ENCODE measurements at regions not wholly inside any gene's neighbourhood (a gene's known extent, or its start where the extent isn't known, plus 50 kb on each side); places are given as distances from the start of the nearest gene placed in this dataset.

- no peak for TF ChIP-seq CTCF (conservative IDR thresholded peaks at IDR 0.05; ENCODE audit: low read depth, low read length)
- no peak overlapping the region for H3K4me3 ChIP-seq (ENCODE audit: low read depth, low read length)
- no peak for DNase-seq (ENCODE audit: low read depth)
These were observed 570.9 kb downstream of the MID1IP1 start for GRCh38 chrX:39372115-39372514.

- no peak for TF ChIP-seq CTCF (conservative IDR thresholded peaks at IDR 0.05; ENCODE audit: low read depth, low read length)
- H3K4me3 ChIP-seq (ENCODE audit: low read depth, low read length), result no peak overlapping the region
- DNase-seq (ENCODE audit: low read depth), result no peak
These were observed 575.9 kb downstream of the MID1IP1 start for GRCh38 chrX:39377157-39377556.

- no peak for DNase-seq (ENCODE audit: low read depth)
- TF ChIP-seq CTCF (conservative IDR thresholded peaks at IDR 0.05; ENCODE audit: low read depth, low read length), result no peak
- H3K4me3 ChIP-seq (ENCODE audit: low read depth, low read length), result no peak overlapping the region
These were observed 576.5 kb downstream of the MID1IP1 start for GRCh38 chrX:39377773-39378172.

GRCh38 chrX:39381422-39381821 lies 580.2 kb downstream of the MID1IP1 start:
- DNase-seq (ENCODE audit: low read depth), result no peak
- H3K4me3 ChIP-seq (ENCODE audit: low read depth, low read length), result no peak overlapping the region
- no peak for TF ChIP-seq CTCF (conservative IDR thresholded peaks at IDR 0.05; ENCODE audit: low read depth, low read length)

- DNase-seq (ENCODE audit: low read depth), result no peak
- no peak overlapping the region for H3K4me3 ChIP-seq (ENCODE audit: low read depth, low read length)
- no peak for TF ChIP-seq CTCF (conservative IDR thresholded peaks at IDR 0.05; ENCODE audit: low read depth, low read length)
These were observed 583.7 kb downstream of the MID1IP1 start for GRCh38 chrX:39384996-39385395.

GRCh38 chrX:39388730-39389129 lies 587.5 kb downstream of the MID1IP1 start:
- H3K4me3 ChIP-seq (ENCODE audit: low read depth, low read length), result no peak overlapping the region
- TF ChIP-seq CTCF (conservative IDR thresholded peaks at IDR 0.05; ENCODE audit: low read depth, low read length), result no peak
- DNase-seq (ENCODE audit: low read depth), result no peak

GRCh38 chrX:39396358-39396995 lies 595.2 kb downstream of the MID1IP1 start:
- no peak for TF ChIP-seq CTCF (conservative IDR thresholded peaks at IDR 0.05; ENCODE audit: low read depth, low read length)
- DNase-seq (ENCODE audit: low read depth), result no peak

More at GRCh38 chrX:39396358-39396995, 595.2 kb downstream of the MID1IP1 start:
- H3K4me3 ChIP-seq (ENCODE audit: low read depth, low read length), result no peak overlapping the region
